Stimulated activated naive B cell treated with anti-CD40 and anti-IgM and Interleukin-4, amounts not matched to agents 10 μg/mL and 1 μg/mL and 100 μg/mL, for 72 hours (primary cell): ENCODE measurements at regions not wholly inside any gene's neighbourhood (a gene's known extent, or its start where the extent isn't known, plus 50 kb on each side); places are given as distances from the start of the nearest gene placed in this dataset.
"Not testable (repeated sequence)": the region's sequence is repeated elsewhere in the genome, so short reads cannot be mapped to it uniquely, and the experiment has no call there.

Experiments used
- ATAC-seq, 2 donors: fragments of 150-1000 bp; cut with Tn5 transposase; replicated peaks; 2 replicates each; pipeline ENCODE4 v1.10.0; 2021; ENCODE audit warnings: moderate library complexity in 1 of 2
- DNase-seq: peaks from one replicate; pipeline ENCODE4 v3.0.0; 2021
- H3K27ac Mint-ChIP-seq: one replicate; pipeline ENCODE4 v1.8.0; 2022; ENCODE audit warnings: mild to moderate bottlenecking, mixed read lengths
- H3K27me3 Mint-ChIP-seq, 2 donors: one replicate each; pipeline ENCODE4 v1.8.0; 2022; ENCODE audit warnings: mixed read lengths in 2 of 2
- H3K36me3 Mint-ChIP-seq, 2 donors: one replicate each; pipeline ENCODE4 v1.8.0; 2022; ENCODE audit warnings: mixed read lengths in 2 of 2, mild to moderate bottlenecking in 1 of 2
- H3K4me1 Mint-ChIP-seq, 2 donors: one replicate each; pipeline ENCODE4 v1.8.0; 2022; ENCODE audit warnings: mixed read lengths in 2 of 2, mild to moderate bottlenecking in 1 of 2
- H3K4me3 Mint-ChIP-seq, 2 donors: one replicate each; pipeline ENCODE4 v1.8.0; 2022; ENCODE audit warnings: mild to moderate bottlenecking in 2 of 2, mixed read lengths in 2 of 2, moderate library complexity in 1 of 2
- H3K9me3 Mint-ChIP-seq, 2 donors: one replicate each; pipeline ENCODE4 v1.8.0; 2022; ENCODE audit warnings: mixed read lengths in 2 of 2, mild to moderate bottlenecking in 1 of 2

DNA sequence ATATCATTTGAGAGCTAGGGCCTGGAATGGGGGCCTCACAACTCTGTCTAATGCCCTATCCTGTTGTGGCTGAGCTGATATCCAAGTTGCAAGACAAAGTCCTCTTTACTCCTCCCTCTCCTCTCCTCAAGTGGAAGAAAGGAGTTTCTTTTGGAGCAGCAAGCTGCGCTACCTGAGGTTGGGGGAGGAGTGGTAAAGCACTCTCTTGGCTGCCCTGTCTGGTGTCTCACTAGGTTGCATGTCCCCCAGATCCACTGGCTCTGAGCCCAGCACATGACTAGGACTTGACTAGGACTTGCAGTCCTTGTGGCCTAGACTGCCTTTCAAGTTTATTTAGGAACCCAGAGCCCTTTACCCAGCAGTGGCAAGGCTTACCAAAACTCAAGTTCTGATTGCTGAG is 141.1 kb upstream of the SETMAR start:
- Mint-ChIP-seq H3K36me3 (peaks cover 11 to 26% of the 10 kb centered on the region in 2 donors), H3K27me3 (no peaks in the 10 kb centered on the region), H3K9me3 (peaks cover 0 to 5% of the 10 kb centered on the region in 2 donors), H3K4me3 (no peak overlapping the region), H3K4me1 (peaks cover 0 to 1% of the 10 kb centered on the region in 2 donors), H3K27ac (no peak overlapping the region)
- no peak for ATAC-seq
- no peak for DNase-seq

DNA sequence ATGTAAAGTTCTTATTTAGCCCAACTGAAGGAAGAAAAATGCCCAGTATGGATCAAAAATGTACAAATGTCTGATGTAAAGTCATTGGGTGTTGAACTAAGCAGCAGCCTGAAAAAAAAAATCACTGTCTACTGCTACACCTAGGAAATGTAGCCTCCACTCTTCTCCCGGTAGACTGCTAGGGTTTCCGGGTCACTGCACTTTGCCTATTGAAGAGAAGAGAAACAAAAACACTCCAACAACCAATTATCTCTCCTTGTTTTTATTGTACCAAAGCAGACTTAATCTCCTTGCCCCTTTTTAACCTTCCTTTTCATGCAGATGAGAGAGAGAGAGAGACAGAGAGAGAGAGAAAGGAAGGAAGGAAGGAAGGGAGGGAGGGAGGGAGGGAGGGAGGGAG is 140.2 kb upstream of the SETMAR start:
- Mint-ChIP-seq H3K27me3 (no peaks in the 10 kb centered on the region), H3K36me3 (peaks cover 11 to 26% of the 10 kb centered on the region in 2 donors), H3K4me1 (peaks cover 0 to 1% of the 10 kb centered on the region in 2 donors), H3K9me3 (peaks cover 0 to 5% of the 10 kb centered on the region in 2 donors), H3K4me3 (no peak overlapping the region), H3K27ac (no peak overlapping the region)
- ATAC-seq (no peak), DNase-seq (no peak)

DNA sequence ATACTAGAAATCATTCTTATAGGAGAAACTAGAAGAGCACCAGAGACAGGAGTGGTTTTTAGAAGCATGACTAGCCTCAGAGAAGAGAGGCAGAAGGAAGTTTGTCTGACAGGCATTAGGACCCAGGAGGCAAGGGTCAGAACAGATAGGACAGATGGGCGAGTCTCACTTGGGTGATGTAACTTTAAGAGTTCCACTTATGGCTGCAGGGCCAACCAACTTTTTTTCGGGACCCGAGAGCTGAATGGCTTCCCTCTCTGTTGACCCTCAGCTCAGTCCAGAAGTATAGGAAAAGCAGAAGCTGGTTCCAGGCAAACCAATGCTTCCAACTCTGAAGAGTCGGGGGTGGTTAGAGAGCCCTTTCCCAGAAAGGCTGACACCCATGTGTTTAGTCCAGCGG is 136.6 kb upstream of the SETMAR start:
- H3K4me3 Mint-ChIP-seq: no peak overlapping the region
- H3K27ac Mint-ChIP-seq: no peak overlapping the region
- no peak for DNase-seq
- no peak for ATAC-seq
- peaks cover 0 to 3% of the 10 kb centered on the region in 2 donors for H3K9me3 Mint-ChIP-seq
- H3K4me1 Mint-ChIP-seq: peaks cover 0 to 1% of the 10 kb centered on the region in 2 donors
- H3K36me3 Mint-ChIP-seq: peaks cover 4 to 12% of the 10 kb centered on the region in 2 donors
- H3K27me3 Mint-ChIP-seq: no peaks in the 10 kb centered on the region

DNA sequence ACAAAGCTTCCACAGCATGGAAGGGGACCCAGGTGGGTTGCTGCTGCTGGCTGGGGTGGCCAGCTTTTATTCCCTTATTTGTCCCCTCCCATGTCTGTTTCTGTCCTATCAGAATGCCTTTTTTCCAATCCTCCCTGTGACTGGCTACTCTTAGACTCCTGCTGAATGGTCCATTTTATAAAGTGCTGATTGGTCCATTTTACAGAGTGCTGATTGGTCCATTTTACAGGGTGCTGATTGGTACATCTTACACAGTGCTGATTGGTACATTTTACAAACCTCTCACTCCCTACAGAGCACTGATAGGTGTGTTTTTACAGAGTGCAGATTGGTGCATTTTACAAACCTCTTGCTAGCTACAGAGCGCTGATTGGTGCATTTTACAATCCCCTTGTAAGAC is 135.9 kb upstream of the SETMAR start:
- not testable (repeated sequence) for H3K9me3 Mint-ChIP-seq, H3K27me3 Mint-ChIP-seq, H3K27ac Mint-ChIP-seq, H3K4me3 Mint-ChIP-seq, ATAC-seq, DNase-seq, H3K4me1 Mint-ChIP-seq
- peaks cover 4 to 12% of the 10 kb centered on the region in 2 donors for H3K36me3 Mint-ChIP-seq

DNA sequence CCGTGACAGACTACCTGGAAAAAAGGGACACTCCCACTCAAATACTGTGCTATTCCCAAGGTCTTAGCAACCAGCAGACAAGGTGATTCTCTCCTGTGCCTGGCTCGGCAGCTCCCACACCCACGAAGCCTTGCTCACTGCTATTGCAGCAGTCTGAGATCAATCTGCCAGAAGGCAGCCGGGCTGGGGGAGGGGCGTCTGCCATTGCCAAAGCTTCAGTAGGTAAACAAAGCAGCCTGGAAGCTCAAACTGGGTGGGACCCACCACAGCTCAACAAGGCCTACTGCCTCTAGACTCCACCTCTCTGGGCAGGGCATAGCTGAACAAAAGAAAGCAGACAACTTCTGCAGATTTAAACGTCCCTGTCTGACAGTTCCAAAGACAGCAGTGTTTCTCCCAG is 128.4 kb upstream of the SETMAR start:
- no peak for ATAC-seq
- H3K36me3 Mint-ChIP-seq: peaks cover 4 to 7% of the 10 kb centered on the region in 2 donors
- peaks cover 6 to 14% of the 10 kb centered on the region in 2 donors for H3K9me3 Mint-ChIP-seq
- peaks cover 0 to 2% of the 10 kb centered on the region in 2 donors for H3K4me1 Mint-ChIP-seq
- H3K27ac Mint-ChIP-seq: no peak overlapping the region
- no peak for DNase-seq
- no peak overlapping the region for H3K4me3 Mint-ChIP-seq
- peaks cover 0 to 4% of the 10 kb centered on the region in 2 donors for H3K27me3 Mint-ChIP-seq

DNA sequence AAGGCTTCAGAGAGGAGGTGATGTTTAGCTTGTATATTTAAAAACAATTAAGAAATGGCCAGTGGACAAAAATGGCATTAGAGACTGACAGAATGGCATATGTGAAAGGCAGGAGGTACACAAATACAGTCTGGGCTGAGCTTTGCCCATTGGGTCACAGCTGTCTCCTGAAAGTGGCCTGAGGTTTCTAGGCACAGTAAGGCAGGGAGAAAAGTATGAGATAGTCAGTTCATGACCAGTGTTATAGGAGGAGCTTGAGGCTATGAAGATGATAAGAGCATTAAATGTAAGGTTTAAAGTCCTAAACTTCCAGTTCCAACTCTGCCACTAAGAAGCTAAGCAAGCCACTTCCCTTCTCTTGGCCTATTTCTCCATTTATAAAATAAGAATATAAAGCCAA is 111.2 kb upstream of the SETMAR start:
- ATAC-seq (no peak), DNase-seq (no peak)
- peaks cover 4 to 6% of the 10 kb centered on the region in 2 donors for H3K36me3 Mint-ChIP-seq
- peaks cover 4% of the 10 kb centered on the region in 2 donors for H3K9me3 Mint-ChIP-seq
- no peaks in the 10 kb centered on the region for H3K27me3 Mint-ChIP-seq
- H3K27ac Mint-ChIP-seq: no peak overlapping the region
- no peaks in the 10 kb centered on the region for H3K4me1 Mint-ChIP-seq
- no peak overlapping the region for H3K4me3 Mint-ChIP-seq

DNA sequence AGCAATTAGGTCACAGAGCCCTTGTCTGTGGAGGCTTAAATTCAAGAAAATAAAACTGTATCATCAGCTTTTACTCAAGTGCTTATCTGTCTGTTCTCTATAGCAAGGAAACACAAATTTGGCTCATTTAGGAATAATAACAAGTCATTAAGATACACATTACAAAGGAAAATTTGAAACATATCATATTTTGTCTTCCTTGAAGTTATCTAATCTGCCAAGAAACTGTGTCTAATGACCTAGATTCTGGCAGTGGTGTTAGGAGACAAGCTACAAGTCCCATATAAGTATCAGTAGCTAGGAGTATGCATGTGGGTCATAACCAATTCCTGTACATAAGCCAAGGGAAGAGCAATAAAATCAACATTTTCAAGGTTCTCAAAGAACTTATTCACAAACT is 108.2 kb upstream of the SETMAR start:
- peaks cover 4% of the 10 kb centered on the region in 2 donors for H3K9me3 Mint-ChIP-seq
- DNase-seq (no peak), ATAC-seq (no peak)
- H3K36me3 Mint-ChIP-seq: peaks cover 2 to 6% of the 10 kb centered on the region in 2 donors
- H3K4me3 Mint-ChIP-seq: no peak overlapping the region
- no peaks in the 10 kb centered on the region for H3K27me3 Mint-ChIP-seq
- no peaks in the 10 kb centered on the region for H3K4me1 Mint-ChIP-seq
- H3K27ac Mint-ChIP-seq: no peak overlapping the region

DNA sequence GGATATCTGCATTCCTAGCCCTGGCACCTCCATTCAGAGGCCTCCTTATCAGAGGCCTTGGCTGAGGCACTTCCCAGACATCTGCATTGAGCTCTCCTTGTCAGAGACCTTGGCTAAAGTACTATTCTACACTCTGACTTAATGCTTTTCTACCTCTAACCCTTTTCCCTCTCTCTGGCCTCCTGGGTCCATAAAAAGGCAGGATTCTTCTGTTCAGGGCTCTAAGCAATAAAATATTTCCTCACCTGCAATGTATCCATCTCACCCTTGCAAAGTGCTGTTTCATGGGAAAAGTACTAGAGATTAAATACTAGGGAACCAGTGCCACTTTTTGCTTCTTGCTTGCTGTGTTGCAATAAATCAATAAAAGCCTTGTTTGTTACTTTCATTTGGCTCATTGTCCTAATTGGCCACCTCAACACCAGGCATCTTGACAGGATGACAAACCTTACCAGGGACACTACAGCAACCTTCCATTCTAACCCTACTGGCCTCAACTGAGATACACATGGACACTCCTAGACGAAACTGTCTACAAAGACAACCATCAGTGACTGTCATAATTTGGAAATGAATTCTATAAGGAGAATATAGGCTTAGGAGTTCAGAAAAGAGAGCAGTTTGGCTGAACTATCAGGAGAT is 106.5 kb upstream of the SETMAR start:
- Mint-ChIP-seq H3K27me3 (no peaks in the 10 kb centered on the region), H3K9me3 (peaks cover 0 to 4% of the 10 kb centered on the region in 2 donors), H3K4me3 (no peak overlapping the region), H3K4me1 (no peaks in the 10 kb centered on the region), H3K27ac (no peak overlapping the region), H3K36me3 (no peaks in the 10 kb centered on the region)
- DNase-seq: no peak
- ATAC-seq: no peak

DNA sequence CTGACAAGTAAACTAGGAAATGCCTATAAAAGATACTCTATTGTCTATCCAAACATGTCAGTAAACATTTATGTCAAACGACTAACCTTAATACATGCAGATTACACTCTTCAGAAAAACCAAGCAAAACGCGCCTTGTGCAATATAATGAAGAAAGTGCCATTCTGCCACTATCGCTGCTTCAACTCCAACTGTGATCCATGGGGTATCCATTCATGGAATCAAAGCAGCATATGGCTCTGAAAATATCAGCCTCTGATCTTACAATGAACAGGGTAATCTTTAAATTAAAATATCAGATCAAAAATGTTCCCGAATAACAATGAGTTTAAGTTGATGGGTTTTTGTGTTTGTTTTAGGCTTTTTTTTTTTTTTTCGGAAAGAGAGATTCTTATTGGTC is 105.5 kb upstream of the SETMAR start:
- Mint-ChIP-seq H3K27ac (no peak overlapping the region), H3K9me3 (no peaks in the 10 kb centered on the region), H3K4me3 (no peak overlapping the region), H3K4me1 (no peaks in the 10 kb centered on the region), H3K27me3 (no peaks in the 10 kb centered on the region), H3K36me3 (peaks cover 0 to 2% of the 10 kb centered on the region in 2 donors)
- ATAC-seq (no peak), DNase-seq (no peak)

DNA sequence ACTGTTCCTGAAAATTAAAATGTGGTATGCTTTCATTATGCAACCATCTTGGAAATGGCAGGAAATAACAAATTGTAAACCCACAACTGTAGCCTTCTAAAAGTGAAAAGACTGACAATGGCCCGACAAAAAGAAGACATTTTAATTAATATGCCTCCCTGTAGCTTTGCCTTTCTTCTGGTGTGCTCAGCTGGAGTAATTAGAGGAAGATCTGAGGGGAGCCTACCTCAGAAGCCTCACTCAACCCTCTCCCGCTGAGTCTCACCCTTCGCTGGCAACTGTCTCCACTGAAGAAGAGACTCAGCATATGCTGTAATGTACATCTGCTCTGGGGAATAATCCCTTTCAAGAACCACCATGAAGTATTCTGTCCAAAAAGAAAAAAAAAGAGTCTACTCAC is 104.7 kb upstream of the SETMAR start:
- DNase-seq (no peak), ATAC-seq (no peak)
- H3K4me3 Mint-ChIP-seq: no peak overlapping the region
- H3K4me1 Mint-ChIP-seq: no peaks in the 10 kb centered on the region
- H3K27ac Mint-ChIP-seq: no peak overlapping the region
- no peaks in the 10 kb centered on the region for H3K27me3 Mint-ChIP-seq
- no peaks in the 10 kb centered on the region for H3K9me3 Mint-ChIP-seq
- H3K36me3 Mint-ChIP-seq: peaks cover 0 to 2% of the 10 kb centered on the region in 2 donors

DNA sequence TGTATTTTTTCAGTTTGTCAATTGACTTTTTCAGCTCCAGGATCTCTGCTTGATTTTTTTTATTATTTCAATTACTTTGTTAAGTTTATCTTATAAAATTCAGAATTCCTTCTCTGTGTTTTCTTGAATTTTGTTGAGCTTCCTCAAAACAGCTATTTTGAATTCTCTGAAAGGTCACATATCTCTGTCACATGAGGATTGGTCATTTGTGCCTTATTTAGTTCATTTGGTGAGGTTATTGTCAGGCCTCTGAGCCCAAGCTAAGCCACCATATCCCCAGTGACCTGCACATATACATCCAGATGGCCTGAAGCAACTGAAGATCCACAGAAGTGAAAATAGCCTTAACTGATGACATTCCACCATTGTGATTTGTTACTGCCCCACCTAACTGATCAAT is 98.4 kb upstream of the SETMAR start:
- H3K4me1 Mint-ChIP-seq: peaks cover 2 to 12% of the 10 kb centered on the region in 2 donors
- not testable (repeated sequence) for H3K27me3 Mint-ChIP-seq, H3K36me3 Mint-ChIP-seq, H3K27ac Mint-ChIP-seq, H3K9me3 Mint-ChIP-seq, ATAC-seq, DNase-seq, H3K4me3 Mint-ChIP-seq

DNA sequence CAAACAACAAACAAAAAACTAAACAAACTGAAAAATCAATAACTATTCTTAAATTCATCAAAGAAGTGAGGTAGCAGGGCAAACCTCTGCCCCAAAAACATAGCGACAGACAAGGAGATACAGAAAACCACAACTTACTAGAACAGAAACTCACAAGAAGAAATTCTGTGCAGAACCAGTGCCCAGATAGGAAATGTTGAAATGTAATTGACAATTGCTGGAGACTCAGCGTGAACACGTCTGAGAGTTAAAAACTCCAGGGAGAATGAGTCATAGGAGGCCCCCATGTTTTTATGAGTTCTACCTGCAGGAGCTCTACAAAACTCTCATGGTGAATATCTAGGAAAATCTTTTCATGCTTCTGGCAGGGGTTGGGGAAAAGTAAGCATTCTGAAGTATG is 95.5 kb upstream of the SETMAR start:
- ATAC-seq: no peak
- no peak overlapping the region for H3K4me3 Mint-ChIP-seq
- peaks cover 10 to 13% of the 10 kb centered on the region in 2 donors for H3K36me3 Mint-ChIP-seq
- DNase-seq: no peak
- peaks cover 7 to 9% of the 10 kb centered on the region in 2 donors for H3K9me3 Mint-ChIP-seq
- H3K4me1 Mint-ChIP-seq: peaks cover 2 to 12% of the 10 kb centered on the region in 2 donors
- H3K27me3 Mint-ChIP-seq: peaks cover 5 to 10% of the 10 kb centered on the region in 2 donors
- H3K27ac Mint-ChIP-seq: no peak overlapping the region

DNA sequence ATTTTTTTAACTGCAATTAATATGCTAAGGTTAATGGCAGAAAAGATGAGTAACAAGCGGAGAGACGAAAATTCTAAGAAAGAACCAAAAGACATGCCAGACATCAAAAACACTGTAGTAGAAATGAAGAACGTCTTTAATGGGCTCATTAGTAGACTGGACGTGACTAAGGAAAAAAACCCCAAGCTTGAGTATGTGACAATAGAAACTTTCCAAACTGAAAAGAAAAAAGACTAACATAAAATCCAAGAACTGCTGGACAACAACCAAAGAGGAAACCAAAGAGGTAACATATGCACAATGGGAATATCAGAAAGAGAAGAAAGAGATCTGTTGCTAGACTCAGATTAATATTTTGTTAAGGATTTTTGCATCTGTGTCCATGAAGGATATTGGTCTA is 94.6 kb upstream of the SETMAR start:
- DNase-seq: no peak
- peaks cover 15 to 16% of the 10 kb centered on the region in 2 donors for H3K36me3 Mint-ChIP-seq
- peaks cover 15 to 16% of the 10 kb centered on the region in 2 donors for H3K9me3 Mint-ChIP-seq
- no peak overlapping the region for H3K4me3 Mint-ChIP-seq
- H3K27me3 Mint-ChIP-seq: peaks cover 5 to 10% of the 10 kb centered on the region in 2 donors
- no peak for ATAC-seq
- H3K27ac Mint-ChIP-seq: no peak overlapping the region
- H3K4me1 Mint-ChIP-seq: peaks cover 2 to 12% of the 10 kb centered on the region in 2 donors

DNA sequence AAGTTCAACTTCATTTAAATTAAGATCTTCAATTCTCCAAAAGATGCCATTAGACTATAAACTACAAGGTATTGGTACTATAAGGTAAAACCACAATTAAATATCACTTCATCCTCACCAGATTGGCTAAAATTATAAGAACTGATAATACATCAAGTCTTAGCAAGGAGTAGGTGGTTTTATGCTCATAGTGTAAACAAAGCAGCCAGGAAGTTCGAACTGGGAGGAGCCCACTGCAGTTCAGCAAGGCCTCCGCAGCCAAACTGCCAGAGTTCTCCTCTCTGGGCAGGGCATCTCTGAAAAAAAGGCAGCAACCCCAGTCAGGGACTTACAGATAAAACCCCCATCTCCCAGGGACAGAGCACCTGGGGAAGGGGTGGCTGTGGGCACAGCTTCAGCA is 91.6 kb upstream of the SETMAR start:
- no peak for ATAC-seq
- no peak for DNase-seq
- H3K27me3 Mint-ChIP-seq: peaks cover 5 to 11% of the 10 kb centered on the region in 2 donors
- H3K4me1 Mint-ChIP-seq: no peaks in the 10 kb centered on the region
- peaks cover 31 to 38% of the 10 kb centered on the region in 2 donors for H3K9me3 Mint-ChIP-seq
- H3K4me3 Mint-ChIP-seq: no peak overlapping the region
- no peak overlapping the region for H3K27ac Mint-ChIP-seq
- H3K36me3 Mint-ChIP-seq: peaks cover 21% of the 10 kb centered on the region in 2 donors

DNA sequence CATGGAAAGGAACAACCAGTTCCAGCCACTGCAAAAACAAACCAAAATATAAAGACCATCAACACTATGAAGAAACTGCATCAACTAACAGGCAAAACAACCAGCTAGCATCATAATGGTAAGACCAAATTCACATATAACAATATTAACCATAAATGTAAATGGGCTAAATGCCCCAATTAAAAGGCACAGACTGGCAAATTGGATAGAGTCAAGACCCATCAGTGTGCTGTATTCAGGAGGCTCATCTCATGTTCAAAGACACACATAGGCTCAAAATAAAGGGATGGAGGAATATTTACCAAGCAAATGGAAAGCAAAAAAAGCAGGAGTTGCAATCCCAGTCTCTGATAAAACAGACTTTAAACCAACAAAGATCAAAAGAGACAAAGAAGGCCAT is 89.7 kb upstream of the SETMAR start:
- H3K36me3 Mint-ChIP-seq: peaks cover 21 to 22% of the 10 kb centered on the region in 2 donors
- not testable (repeated sequence) for ATAC-seq, H3K27ac Mint-ChIP-seq, H3K4me3 Mint-ChIP-seq, DNase-seq, H3K4me1 Mint-ChIP-seq
- peaks cover 3 to 11% of the 10 kb centered on the region in 2 donors for H3K27me3 Mint-ChIP-seq
- peaks cover 31 to 39% of the 10 kb centered on the region in 2 donors for H3K9me3 Mint-ChIP-seq
